ENCODE measurements at regions not wholly inside any gene's neighbourhood (a gene's known extent, or its start where the extent isn't known, plus 50 kb on each side); places are given as distances from the start of the nearest gene placed in this dataset.
A peak's percentile ranks its signal among the peaks of the same experiment; 100 is the strongest.

GRCh38 chr18:23342506-23342905 is 110.6 kb upstream of the RIOK3 start:
- Mint-ChIP-seq H3K27ac (no peak overlapping the region), H3K27me3 (no peaks in the 10 kb centered on the region), H3K4me3 (ENCODE audit: low read depth) (no peak overlapping the region), H3K36me3 (ENCODE audit: insufficient read depth) (peaks cover 2% of the 10 kb centered on the region), H3K4me1 (ENCODE audit: low read depth) (no peaks in the 10 kb centered on the region), H3K9me3 (ENCODE audit: low read depth) (no peaks in the 10 kb centered on the region)
- TF ChIP-seq, protein P1, sequence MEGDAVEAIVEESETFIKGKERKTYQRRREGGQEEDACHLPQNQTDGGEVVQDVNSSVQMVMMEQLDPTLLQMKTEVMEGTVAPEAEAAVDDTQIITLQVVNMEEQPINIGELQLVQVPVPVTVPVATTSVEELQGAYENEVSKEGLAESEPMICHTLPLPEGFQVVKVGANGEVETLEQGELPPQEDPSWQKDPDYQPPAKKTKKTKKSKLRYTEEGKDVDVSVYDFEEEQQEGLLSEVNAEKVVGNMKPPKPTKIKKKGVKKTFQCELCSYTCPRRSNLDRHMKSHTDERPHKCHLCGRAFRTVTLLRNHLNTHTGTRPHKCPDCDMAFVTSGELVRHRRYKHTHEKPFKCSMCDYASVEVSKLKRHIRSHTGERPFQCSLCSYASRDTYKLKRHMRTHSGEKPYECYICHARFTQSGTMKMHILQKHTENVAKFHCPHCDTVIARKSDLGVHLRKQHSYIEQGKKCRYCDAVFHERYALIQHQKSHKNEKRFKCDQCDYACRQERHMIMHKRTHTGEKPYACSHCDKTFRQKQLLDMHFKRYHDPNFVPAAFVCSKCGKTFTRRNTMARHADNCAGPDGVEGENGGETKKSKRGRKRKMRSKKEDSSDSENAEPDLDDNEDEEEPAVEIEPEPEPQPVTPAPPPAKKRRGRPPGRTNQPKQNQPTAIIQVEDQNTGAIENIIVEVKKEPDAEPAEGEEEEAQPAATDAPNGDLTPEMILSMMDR (IDR thresholded peaks at IDR 0.05; ENCODE audit: unreplicated experiment) = no peak
- no peak for DNase-seq (ENCODE audit: low spot score, unreplicated experiment)

- Mint-ChIP-seq H3K27ac (no peak overlapping the region), H3K4me1 (ENCODE audit: low read depth) (peaks cover 17% of the 10 kb centered on the region), H3K9me3 (ENCODE audit: low read depth) (no peaks in the 10 kb centered on the region), H3K27me3 (no peaks in the 10 kb centered on the region), H3K4me3 (ENCODE audit: low read depth) (no peak overlapping the region), H3K36me3 (ENCODE audit: insufficient read depth) (peaks cover 13% of the 10 kb centered on the region)
- no peak for DNase-seq (ENCODE audit: low spot score, unreplicated experiment)
- TF ChIP-seq, protein P1 (IDR thresholded peaks at IDR 0.05; ENCODE audit: unreplicated experiment) = no peak
Observed at GRCh38 chr18:23350188-23350587, 102.9 kb upstream of the RIOK3 start.

GRCh38 chr18:23351521-23351920 is 101.6 kb upstream of the RIOK3 start:
- Mint-ChIP-seq H3K9me3 (ENCODE audit: low read depth) (no peaks in the 10 kb centered on the region), H3K27me3 (no peaks in the 10 kb centered on the region), H3K4me3 (ENCODE audit: low read depth) (no peak overlapping the region), H3K36me3 (ENCODE audit: insufficient read depth) (peaks cover 16% of the 10 kb centered on the region), H3K27ac (no peak overlapping the region), H3K4me1 (ENCODE audit: low read depth) (peaks cover 17% of the 10 kb centered on the region)
- DNase-seq (ENCODE audit: low spot score, unreplicated experiment) = no peak
- TF ChIP-seq, protein P1 (IDR thresholded peaks at IDR 0.05; ENCODE audit: unreplicated experiment) = no peak

- DNase-seq (ENCODE audit: low spot score, unreplicated experiment) = no peak
- no peak overlapping the region for H3K27ac Mint-ChIP-seq
- peaks cover 18% of the 10 kb centered on the region for H3K4me1 Mint-ChIP-seq (ENCODE audit: low read depth)
- no peaks in the 10 kb centered on the region for H3K9me3 Mint-ChIP-seq (ENCODE audit: low read depth)
- H3K4me3 Mint-ChIP-seq (ENCODE audit: low read depth) = no peak overlapping the region
- H3K27me3 Mint-ChIP-seq = no peaks in the 10 kb centered on the region
- TF ChIP-seq, protein P1 (IDR thresholded peaks at IDR 0.05; ENCODE audit: unreplicated experiment) = no peak
- peaks cover 16% of the 10 kb centered on the region for H3K36me3 Mint-ChIP-seq (ENCODE audit: insufficient read depth)
Observed at GRCh38 chr18:23352042-23352441, 101.0 kb upstream of the RIOK3 start.

- peak overlapping the region; percentile 93 for H3K27ac Mint-ChIP-seq
- TF ChIP-seq, protein P1 (IDR thresholded peaks at IDR 0.05; ENCODE audit: unreplicated experiment) = no peak
Observed at GRCh38 chr18:23353459-23353858, 99.6 kb upstream of the RIOK3 start.

More at GRCh38 chr18:23353459-23353858, 99.6 kb upstream of the RIOK3 start:
- peaks cover 16% of the 10 kb centered on the region for H3K36me3 Mint-ChIP-seq (ENCODE audit: insufficient read depth)
- no peaks in the 10 kb centered on the region for H3K9me3 Mint-ChIP-seq (ENCODE audit: low read depth)
- DNase-seq (ENCODE audit: low spot score, unreplicated experiment) = no peak
- H3K27me3 Mint-ChIP-seq = no peaks in the 10 kb centered on the region
- no peak overlapping the region for H3K4me3 Mint-ChIP-seq (ENCODE audit: low read depth)
- H3K4me1 Mint-ChIP-seq (ENCODE audit: low read depth) = peaks cover 20% of the 10 kb centered on the region

Measured in progenitor cell of endocrine pancreas (in vitro differentiated cells).